Central memory CD8-positive, alpha-beta T cell (primary cell): ENCODE measurements at regions not wholly inside any gene's neighbourhood (a gene's known extent, or its start where the extent isn't known, plus 50 kb on each side); places are given as distances from the start of the nearest gene placed in this dataset.
"Not testable (repeated sequence)": the region's sequence is repeated elsewhere in the genome, so short reads cannot be mapped to it uniquely, and the experiment has no call there.

Experiments
- ATAC-seq: fragments of 150-1000 bp; cut with Tn5 transposase; replicated peaks from 2 replicates; pipeline ENCODE4 v1.10.0; 2022; ENCODE audit warnings: mild to moderate bottlenecking, moderate FRiP score, moderate number of reproducible peaks; ENCODE audit not compliant: poor library complexity, severe bottlenecking; ENCODE audit errors: extremely low read depth
- DNase-seq, 2 donors: peaks; one replicate each; pipeline ENCODE4 v3.0.0; 2021; ENCODE audit warnings: low spot score in 2 of 2
- H3K27ac Mint-ChIP-seq: one replicate; pipeline ENCODE4 v1.8.0; 2022; ENCODE audit warnings: low read depth, mild to moderate bottlenecking, moderate library complexity, mixed read lengths
- H3K27me3 Mint-ChIP-seq: one replicate; pipeline ENCODE4 v1.8.0; 2022; ENCODE audit warnings: mixed read lengths
- H3K36me3 Mint-ChIP-seq: one replicate; pipeline ENCODE4 v1.8.0; 2022; ENCODE audit warnings: mild to moderate bottlenecking, moderate library complexity, mixed read lengths; ENCODE audit not compliant: insufficient read depth
- H3K4me1 Mint-ChIP-seq: one replicate; pipeline ENCODE4 v1.8.0; 2022; ENCODE audit warnings: mixed read lengths
- H3K4me3 Mint-ChIP-seq: one replicate; pipeline ENCODE4 v1.8.0; 2022; ENCODE audit warnings: mild to moderate bottlenecking, moderate library complexity, mixed read lengths
- H3K9me3 Mint-ChIP-seq: one replicate; pipeline ENCODE4 v1.8.0; 2022; ENCODE audit warnings: mixed read lengths

DNA sequence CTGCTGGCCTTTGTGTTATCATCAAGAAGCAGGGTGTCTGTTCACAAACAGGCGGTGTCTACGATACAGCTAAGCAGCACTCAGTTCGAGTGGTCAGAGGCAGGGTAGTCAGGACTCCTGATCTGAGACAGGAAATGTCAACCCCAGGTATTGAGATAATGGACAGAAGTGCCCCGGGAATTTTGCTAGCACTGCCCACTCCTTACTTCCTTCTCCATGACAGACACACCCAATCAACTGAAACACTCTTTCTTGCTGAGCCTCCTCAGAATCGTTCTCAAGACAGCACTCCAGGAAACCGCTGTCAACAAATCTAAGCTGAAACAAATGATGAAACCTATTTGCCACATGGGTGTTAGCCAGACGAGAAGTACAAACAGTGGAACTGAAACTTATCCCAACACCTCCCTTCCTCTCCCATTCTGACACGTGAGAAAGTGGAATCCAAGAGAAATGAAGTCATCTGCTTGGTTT, 109.3 kb downstream of the GTF2IRD2B start:
- peak; percentile 43 for ATAC-seq
- not testable (repeated sequence) for H3K36me3 Mint-ChIP-seq, H3K4me3 Mint-ChIP-seq, H3K27me3 Mint-ChIP-seq, H3K4me1 Mint-ChIP-seq, H3K9me3 Mint-ChIP-seq, H3K27ac Mint-ChIP-seq, DNase-seq

DNA sequence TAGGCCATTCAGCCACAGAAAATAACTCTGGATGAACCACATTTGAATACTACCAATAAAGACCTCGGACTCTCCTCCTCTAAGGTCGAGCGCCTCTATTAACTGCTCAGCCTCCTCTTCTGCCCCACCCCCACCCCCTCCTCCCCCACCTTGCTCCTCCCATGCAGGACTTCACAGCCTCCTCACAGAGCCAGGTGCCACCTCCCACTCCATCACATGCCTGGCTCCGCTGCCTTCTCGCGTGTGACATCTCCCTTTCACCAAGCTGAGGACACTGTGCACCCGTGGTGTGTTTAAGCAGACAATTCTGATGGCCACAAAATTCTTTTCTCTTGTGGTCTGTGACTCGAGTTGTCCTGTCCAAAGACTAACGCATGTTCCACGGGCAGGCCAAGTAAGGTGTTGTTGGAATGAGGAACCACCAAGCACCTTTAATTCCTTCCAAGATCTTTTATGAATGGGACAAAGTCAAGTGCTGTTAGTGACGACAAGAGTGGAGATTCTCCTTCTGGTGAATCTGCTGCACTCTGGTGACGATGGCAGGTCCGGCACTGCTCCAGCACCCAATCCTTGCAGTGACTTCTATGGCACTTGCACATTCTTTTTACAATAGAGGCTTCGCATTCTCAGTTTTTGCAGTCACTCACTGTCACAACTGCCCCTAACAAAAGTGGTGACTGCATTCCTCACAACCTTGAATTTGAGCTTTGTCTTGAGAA, 113.1 kb downstream of the GTF2IRD2B start:
- not testable (repeated sequence) for H3K4me1 Mint-ChIP-seq, H3K9me3 Mint-ChIP-seq, H3K27ac Mint-ChIP-seq, DNase-seq, H3K27me3 Mint-ChIP-seq, H3K36me3 Mint-ChIP-seq, H3K4me3 Mint-ChIP-seq, ATAC-seq

DNA sequence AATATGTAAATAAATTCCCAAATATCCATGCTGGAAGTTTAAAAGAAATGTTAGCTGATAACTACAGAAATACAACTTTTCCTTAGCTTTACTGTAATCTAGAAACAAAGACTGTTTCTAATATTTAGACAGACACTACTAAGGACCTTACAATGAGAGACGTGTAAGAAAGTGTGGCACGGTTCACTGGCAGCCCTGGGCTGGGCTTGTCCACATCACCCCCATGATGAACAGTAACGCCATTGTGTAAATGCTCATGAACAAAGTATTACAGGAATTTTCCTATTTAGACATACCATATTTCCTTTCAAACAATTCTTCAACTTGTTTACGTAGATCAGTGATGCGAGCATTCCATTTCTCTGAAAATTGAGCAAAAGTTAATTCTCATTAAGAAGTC, 123.1 kb downstream of the GTF2IRD2B start:
- not testable (repeated sequence) for H3K27ac Mint-ChIP-seq, H3K27me3 Mint-ChIP-seq, H3K4me3 Mint-ChIP-seq, H3K4me1 Mint-ChIP-seq, H3K36me3 Mint-ChIP-seq, DNase-seq, ATAC-seq, H3K9me3 Mint-ChIP-seq

DNA sequence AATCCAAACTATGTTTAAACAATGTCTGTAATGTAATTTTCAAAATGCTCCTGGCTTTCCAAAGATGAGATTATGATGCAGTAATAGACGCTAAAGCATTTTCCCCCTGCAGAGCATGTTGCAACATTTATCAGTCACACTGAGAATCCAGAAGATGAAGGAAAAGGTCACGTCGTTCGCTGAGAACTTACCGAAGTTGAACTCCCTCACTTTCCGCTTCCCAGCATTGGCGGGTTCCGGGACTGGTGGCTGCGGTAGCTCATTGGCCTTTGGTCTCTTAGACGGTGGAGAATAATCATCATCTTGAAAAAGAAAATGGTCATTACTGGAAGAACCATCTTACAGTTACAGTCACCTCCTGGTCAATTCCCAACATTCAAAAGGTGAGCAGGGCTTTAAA, 124.6 kb downstream of the GTF2IRD2B start:
- H3K4me3 Mint-ChIP-seq, ATAC-seq, H3K4me1 Mint-ChIP-seq, H3K27me3 Mint-ChIP-seq, H3K36me3 Mint-ChIP-seq, DNase-seq, H3K27ac Mint-ChIP-seq, H3K9me3 Mint-ChIP-seq: not testable (repeated sequence)

DNA sequence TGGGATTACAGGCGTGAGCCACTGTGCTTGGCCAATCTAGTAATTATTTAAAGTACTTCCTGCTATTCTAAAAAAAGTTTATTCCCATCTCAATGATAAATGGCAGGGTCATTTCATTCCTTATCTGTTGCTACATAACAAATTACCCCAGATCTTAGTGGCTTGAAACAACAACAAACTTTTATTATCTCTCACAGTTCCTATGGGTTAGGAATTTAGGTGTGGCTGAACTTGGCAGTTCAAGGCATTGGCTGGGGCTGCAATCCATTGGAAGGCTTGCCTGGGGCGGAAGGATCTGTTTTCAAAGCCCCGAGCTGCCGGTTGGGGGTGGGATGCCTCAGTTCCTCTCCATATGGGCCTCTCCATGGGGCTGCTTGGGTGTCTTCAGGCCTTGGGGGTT, 133.7 kb downstream of the GTF2IRD2B start:
- H3K4me3 Mint-ChIP-seq, H3K27ac Mint-ChIP-seq, H3K4me1 Mint-ChIP-seq, DNase-seq, H3K27me3 Mint-ChIP-seq, ATAC-seq, H3K36me3 Mint-ChIP-seq, H3K9me3 Mint-ChIP-seq: not testable (repeated sequence)

DNA sequence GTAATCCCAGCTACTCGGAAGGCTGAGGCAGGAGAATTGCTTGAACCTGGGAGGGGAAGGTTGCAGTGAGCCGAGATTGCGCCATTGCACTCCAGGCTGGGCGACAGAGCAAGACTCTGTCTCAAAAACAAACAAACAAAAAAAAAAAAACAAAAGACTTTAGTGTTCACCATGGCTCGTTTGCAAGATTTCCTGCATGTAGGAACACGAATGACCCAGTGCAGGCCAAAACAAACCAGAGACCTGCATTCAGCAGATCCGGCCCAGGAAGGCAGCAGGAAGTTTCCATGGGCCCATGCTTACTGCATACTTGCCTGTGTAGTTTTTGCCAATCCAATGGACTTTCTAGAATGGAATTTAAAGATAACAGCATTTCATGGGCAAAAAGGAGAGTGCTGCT, 137.2 kb downstream of the GTF2IRD2B start:
- H3K27me3 Mint-ChIP-seq, H3K9me3 Mint-ChIP-seq, H3K4me3 Mint-ChIP-seq, DNase-seq, ATAC-seq, H3K36me3 Mint-ChIP-seq, H3K27ac Mint-ChIP-seq, H3K4me1 Mint-ChIP-seq: not testable (repeated sequence)

DNA sequence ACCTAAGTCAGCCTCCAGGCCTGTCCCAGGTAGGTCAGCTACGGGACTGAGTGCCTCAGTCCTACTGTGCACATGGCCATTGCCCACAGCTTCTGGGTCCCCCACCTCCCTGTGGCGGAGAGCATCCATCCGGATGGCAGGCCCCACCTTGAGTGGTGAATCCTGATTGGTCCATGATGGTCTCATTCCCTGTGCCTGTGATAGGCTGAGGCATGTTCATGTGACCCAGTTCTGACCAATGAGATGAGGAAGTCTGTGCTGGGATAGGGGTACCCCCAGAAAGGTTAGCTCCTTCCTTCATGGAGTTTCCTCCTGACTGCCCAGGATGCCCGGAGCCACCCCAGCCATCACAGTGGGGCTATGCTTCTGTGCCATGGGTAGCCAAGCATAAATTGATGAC, 138.2 kb downstream of the GTF2IRD2B start:
- not testable (repeated sequence) for H3K4me3 Mint-ChIP-seq, H3K27me3 Mint-ChIP-seq, H3K36me3 Mint-ChIP-seq, DNase-seq, H3K9me3 Mint-ChIP-seq, H3K27ac Mint-ChIP-seq, ATAC-seq, H3K4me1 Mint-ChIP-seq

DNA sequence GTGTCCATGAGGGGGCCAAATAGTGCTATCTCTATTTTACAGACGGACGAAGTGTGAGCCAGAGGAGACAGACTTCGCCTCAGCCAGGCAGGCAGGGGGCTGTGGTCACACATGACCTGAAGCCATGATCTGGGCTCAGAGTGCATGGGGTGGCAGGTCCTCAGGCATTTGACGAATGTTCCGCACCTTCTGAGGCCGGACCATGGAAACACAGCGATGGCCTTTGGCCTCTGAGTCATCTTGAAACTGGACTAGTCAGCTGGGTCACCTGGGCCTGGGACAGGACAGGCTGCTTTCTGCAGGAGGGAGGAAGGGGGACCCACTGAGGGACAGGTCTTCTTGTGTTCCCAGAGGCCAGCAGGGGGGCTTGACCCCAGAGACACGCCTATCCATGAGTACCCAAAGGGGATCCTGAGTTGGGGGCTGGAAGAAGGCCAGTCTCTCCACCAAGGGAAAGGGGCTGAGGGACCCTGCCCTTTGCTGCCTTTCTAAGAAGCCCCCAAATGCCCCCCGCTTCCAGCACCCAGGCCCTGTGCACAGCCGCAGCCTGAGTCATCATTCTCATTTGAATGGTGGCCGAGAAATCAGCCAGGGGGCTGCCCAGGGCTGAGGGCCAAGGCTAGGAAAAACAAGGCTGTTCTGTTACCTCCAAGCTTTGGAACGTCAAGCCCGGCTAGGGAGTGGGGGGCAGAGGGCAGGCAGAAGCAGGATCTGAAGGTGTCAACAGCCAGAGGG, 142.9 kb downstream of the GTF2IRD2B start:
- H3K9me3 Mint-ChIP-seq, H3K36me3 Mint-ChIP-seq, H3K27me3 Mint-ChIP-seq, DNase-seq, ATAC-seq, H3K4me3 Mint-ChIP-seq, H3K4me1 Mint-ChIP-seq, H3K27ac Mint-ChIP-seq: not testable (repeated sequence)

DNA sequence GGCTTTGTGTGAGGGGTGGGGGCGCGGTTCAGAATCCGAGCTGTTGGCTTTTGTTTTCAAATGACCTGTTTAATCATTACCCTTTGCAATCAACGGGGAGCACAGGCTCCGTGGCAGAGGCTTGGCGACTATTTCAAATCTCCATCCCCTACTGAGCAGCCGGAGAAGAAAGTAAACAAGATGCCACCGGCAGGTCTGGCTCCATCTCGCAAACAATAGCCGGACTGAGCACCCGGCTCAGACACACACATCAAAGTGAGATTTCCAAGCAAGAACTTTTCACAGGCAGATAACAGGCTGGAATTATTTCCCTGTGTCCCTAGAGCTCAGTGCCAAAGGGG, 143.4 kb downstream of the GTF2IRD2B start:
- H3K4me3 Mint-ChIP-seq, H3K9me3 Mint-ChIP-seq, ATAC-seq, H3K27ac Mint-ChIP-seq, H3K36me3 Mint-ChIP-seq, H3K4me1 Mint-ChIP-seq, H3K27me3 Mint-ChIP-seq, DNase-seq: not testable (repeated sequence)

DNA sequence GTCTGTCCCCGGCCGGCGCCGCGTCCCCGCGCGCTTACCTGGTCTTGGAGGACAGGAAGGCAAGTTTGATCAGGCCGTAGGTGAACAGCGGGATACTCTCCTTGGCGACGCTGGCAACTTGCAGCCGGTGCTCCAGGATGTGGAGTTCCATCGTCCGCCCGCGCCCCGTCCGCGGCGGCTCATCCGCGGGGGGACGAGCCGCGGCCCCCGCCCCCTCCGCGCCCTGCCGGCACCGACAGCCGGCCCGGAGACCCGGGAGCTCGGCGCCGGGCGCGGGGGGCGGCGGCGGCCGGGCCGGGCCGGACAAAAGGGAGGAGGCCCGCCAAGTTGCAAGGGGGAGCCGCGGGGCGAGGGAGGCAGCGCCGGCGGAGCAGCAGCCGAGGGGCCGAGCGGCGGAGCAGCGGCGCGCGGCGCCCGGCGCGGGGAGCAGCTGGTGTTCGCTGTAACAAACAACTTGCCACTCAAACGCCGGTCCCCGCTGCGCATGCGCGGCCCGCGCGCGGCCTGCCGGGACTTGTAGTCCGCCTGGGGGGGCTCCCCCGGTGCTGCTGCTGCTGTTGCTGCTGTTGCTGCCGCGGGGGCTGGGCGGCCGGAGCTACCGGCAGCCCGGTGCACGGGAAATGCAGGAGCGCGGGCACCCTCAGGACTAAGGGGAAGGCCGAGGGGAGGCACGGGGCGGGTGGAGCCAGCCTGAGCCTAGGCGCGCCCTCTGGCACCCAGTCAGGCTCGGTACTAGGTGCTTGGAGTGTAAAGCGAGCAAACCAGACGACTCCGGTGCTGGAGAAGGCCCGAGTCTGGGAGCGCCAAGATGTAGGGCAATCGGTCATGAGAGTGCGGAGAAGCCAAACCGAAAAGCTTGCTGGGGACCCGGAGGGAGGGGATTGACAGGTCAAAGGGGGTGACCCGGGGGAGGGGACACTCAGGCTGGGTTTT, 145.1 kb downstream of the GTF2IRD2B start:
- peak; percentile 33 to 48 for DNase-seq

DNA sequence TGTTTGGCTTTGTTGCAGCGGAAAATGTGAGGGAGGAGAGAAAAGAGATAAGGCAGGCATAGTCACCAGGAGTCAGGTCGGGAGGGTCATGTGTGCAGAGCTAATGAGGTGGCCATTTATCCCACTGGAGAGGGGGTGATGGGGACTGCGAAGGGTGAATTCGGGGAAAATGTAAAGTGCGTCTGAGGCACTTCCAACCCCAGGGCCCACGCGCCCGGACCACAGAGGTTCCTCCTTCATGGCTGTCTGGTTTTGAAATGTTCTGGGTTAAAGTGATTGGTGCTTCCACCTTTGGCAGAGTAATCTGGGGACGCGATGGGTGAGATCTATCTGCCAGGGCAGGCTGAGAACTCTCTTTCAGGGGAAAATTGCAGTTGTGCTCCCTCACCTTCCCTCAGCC, 145.9 kb downstream of the GTF2IRD2B start:
- not testable (repeated sequence) for H3K27ac Mint-ChIP-seq, H3K4me1 Mint-ChIP-seq, H3K27me3 Mint-ChIP-seq, ATAC-seq, H3K9me3 Mint-ChIP-seq, DNase-seq, H3K4me3 Mint-ChIP-seq, H3K36me3 Mint-ChIP-seq

More for the DNA sequence above, 145.1 kb downstream of the GTF2IRD2B start:
- ATAC-seq: peak; percentile 88
- H3K27ac Mint-ChIP-seq, H3K27me3 Mint-ChIP-seq, H3K36me3 Mint-ChIP-seq, H3K9me3 Mint-ChIP-seq, H3K4me1 Mint-ChIP-seq: not testable (repeated sequence)
- peak overlapping the region; percentile 43 for H3K4me3 Mint-ChIP-seq

DNA sequence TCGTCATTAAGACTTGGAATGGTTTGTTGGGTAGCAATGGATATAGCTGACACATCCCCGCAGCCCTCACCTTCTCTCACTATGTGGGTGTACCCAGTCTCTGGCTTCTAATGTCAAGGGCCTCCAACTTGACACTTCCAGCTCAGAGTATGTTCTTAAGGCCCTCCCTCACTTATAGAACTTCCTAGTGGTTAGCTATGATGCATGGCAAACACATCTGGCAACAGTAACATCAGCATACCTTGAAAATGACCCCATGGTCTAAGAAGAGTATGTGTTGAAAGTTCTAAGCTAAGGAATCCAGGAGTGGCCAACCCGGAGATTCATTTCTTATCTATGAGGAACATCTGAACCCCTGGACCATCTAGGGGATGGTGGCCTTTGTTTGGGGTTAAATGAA, 151.2 kb downstream of the GTF2IRD2B start:
- H3K9me3 Mint-ChIP-seq, ATAC-seq, H3K27me3 Mint-ChIP-seq, H3K4me3 Mint-ChIP-seq, DNase-seq, H3K4me1 Mint-ChIP-seq, H3K36me3 Mint-ChIP-seq, H3K27ac Mint-ChIP-seq: not testable (repeated sequence)
